Esophagus muscularis mucosa (tissue), 4 donors: ENCODE measurements at regions not wholly inside any gene's neighbourhood (a gene's known extent, or its start where the extent isn't known, plus 50 kb on each side); places are given as distances from the start of the nearest gene placed in this dataset.
"Not testable (repeated sequence)": the region's sequence is repeated elsewhere in the genome, so short reads cannot be mapped to it uniquely, and the experiment has no call there.

Source experiments
- DNase-seq: peaks from one replicate; pipeline ENCODE4 v3.0.0-alpha.2; 2017; ENCODE audit errors: extremely low spot score
- H3K27ac ChIP-seq, 4 donors: fragments of 200-600 bp; sonication (generic); replicated peaks in 1 of 4; 1 replicate in 3 of 4; 2 replicates in 1 of 4; pipeline ENCODE4 v1.5.1; 2016 to 2019; ENCODE audit warnings: mild to moderate bottlenecking in 1 of 4
- H3K27me3 ChIP-seq, 4 donors: fragments of 200-600 bp; sonication (generic); one replicate each; pipeline versions ENCODE4 v1.5.1 to v1.6.0; 2016 to 2019
- H3K36me3 ChIP-seq, 4 donors: fragments of 200-600 bp; sonication (generic); one replicate each; pipeline ENCODE4 v1.5.1; 2016 to 2019
- H3K4me1 ChIP-seq, 4 donors: fragments of 200-600 bp; sonication (generic); one replicate each; pipeline ENCODE4 v1.5.1; 2016 to 2019
- H3K4me3 ChIP-seq, 4 donors: fragments of 200-600 bp; sonication (generic); 1 replicate in 2 of 4; 2 replicates in 2 of 4; pipeline ENCODE4 v1.5.1; 2016 to 2019; ENCODE audit warnings: mild to moderate bottlenecking in 4 of 4, moderate library complexity in 1 of 4
- H3K9me3 ChIP-seq, 4 donors: fragments of 200-600 bp; sonication (generic); 1 replicate in 3 of 4; 2 replicates in 1 of 4; pipeline ENCODE4 v1.5.1; 2016 to 2019
- EP300 ChIP-seq: sonication (generic); formaldehyde crosslinking; IDR thresholded peaks from one replicate; pipeline ENCODE4 v1.6.1; 2017; ENCODE audit warnings: antibody characterized with exemption
- POLR2A ChIP-seq: fragments of 450-650 bp; IDR thresholded peaks from one replicate; pipeline ENCODE4 v1.6.1; 2017; ENCODE audit warnings: antibody characterized with exemption, moderate library complexity, mild to moderate bottlenecking, low read depth
- POLR2AphosphoS5 ChIP-seq, 2 donors: sonication (generic); formaldehyde crosslinking; IDR thresholded peaks; one replicate each; pipeline ENCODE4 v1.6.1; 2017; ENCODE audit warnings: antibody characterized with exemption in 2 of 2
- WGBS: methylation state at CpG from one replicate; pipeline ENCODE4 v1.1.5; 2018; 5-methylcytosine and 5-hydroxymethylcytosine counted together
- intact Hi-C: fragments of 100-400 bp; cut with DNase I; formaldehyde crosslinking; loops from one replicate; pipeline ENCODE4 v1.15.1; 2023
- TF ChIP-seq, protein P1 (sequence below), 3 experiments: fragments of 200-600 bp in 2 of 3; fragments of 450-650 bp in 1 of 3; sonication (generic) in 2 of 3; IDR thresholded peaks; one replicate each; pipeline ENCODE4 v1.5.1; 2017 to 2019; ENCODE audit warnings: antibody characterized with exemption in 3 of 3, mild to moderate bottlenecking in 2 of 3, moderate library complexity in 1 of 3

DNA sequence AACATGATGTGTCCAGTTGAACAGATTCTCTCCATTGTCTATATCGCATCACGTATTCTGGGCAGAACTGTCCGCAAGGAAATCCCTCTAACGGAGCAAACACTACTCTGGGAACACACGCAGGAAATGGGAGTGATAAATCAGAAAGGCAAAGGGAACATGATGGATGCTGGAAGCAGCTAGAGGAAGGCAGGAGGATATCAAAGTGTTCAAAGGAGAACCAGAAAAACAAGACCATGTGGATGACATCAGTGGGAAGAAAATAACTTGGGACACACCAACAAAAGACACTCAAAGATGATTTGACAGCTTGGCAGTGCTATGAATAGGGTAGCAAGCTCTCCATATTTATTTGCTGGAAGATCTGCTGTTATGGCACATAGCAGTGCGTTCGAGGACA is 142.9 kb downstream of the PLK2 start:
- Histone ChIP-seq H3K4me3 (no peak overlapping the region), H3K4me1 (no peaks in the 10 kb centered on the region), H3K27me3 (no peaks in the 10 kb centered on the region), H3K27ac (no peak overlapping the region), H3K9me3 (no peaks in the 10 kb centered on the region), H3K36me3 (no peaks in the 10 kb centered on the region)
- DNase-seq, result no peak
- WGBS, result 82% methylated on average over 7 of the region's 7 CpGs
- TF ChIP-seq EP300, result no peak
- TF ChIP-seq, protein P1, sequence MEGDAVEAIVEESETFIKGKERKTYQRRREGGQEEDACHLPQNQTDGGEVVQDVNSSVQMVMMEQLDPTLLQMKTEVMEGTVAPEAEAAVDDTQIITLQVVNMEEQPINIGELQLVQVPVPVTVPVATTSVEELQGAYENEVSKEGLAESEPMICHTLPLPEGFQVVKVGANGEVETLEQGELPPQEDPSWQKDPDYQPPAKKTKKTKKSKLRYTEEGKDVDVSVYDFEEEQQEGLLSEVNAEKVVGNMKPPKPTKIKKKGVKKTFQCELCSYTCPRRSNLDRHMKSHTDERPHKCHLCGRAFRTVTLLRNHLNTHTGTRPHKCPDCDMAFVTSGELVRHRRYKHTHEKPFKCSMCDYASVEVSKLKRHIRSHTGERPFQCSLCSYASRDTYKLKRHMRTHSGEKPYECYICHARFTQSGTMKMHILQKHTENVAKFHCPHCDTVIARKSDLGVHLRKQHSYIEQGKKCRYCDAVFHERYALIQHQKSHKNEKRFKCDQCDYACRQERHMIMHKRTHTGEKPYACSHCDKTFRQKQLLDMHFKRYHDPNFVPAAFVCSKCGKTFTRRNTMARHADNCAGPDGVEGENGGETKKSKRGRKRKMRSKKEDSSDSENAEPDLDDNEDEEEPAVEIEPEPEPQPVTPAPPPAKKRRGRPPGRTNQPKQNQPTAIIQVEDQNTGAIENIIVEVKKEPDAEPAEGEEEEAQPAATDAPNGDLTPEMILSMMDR (IDR thresholded peaks at IDR 0.05), result no peak
- no peak for TF ChIP-seq POLR2A
- TF ChIP-seq POLR2AphosphoS5 (IDR thresholded peaks at IDR 0.05), result no peak
- intact Hi-C loops, result no loop called here

GRCh38 chr5:58315794-58316193 is 144.1 kb downstream of the PLK2 start:
- intact Hi-C loops, result no loop called here
- Histone ChIP-seq H3K27ac (no peak overlapping the region), H3K9me3 (no peaks in the 10 kb centered on the region), H3K27me3 (no peaks in the 10 kb centered on the region), H3K36me3 (no peaks in the 10 kb centered on the region), H3K4me3 (no peak overlapping the region), H3K4me1 (no peaks in the 10 kb centered on the region)
- DNase-seq, result no peak
- TF ChIP-seq POLR2A, result no peak
- TF ChIP-seq, protein P1 (IDR thresholded peaks at IDR 0.05), result no peak
- no peak for TF ChIP-seq EP300
- no peak for TF ChIP-seq POLR2AphosphoS5 (IDR thresholded peaks at IDR 0.05)
- WGBS, result 94% methylated on average over 1 of the region's 1 CpG

GRCh38 chr5:58314356-58315210 is 145.3 kb downstream of the PLK2 start:
- Histone ChIP-seq H3K9me3 (no peaks in the 10 kb centered on the region), H3K4me3 (no peak overlapping the region), H3K27me3 (no peaks in the 10 kb centered on the region), H3K4me1 (no peaks in the 10 kb centered on the region), H3K36me3 (no peaks in the 10 kb centered on the region), H3K27ac (no peak overlapping the region)
- WGBS, result 48% methylated on average over 4 of the region's 4 CpGs
- no peak for DNase-seq
- intact Hi-C loops, result no loop called here
- TF ChIP-seq POLR2A, result no peak

DNA sequence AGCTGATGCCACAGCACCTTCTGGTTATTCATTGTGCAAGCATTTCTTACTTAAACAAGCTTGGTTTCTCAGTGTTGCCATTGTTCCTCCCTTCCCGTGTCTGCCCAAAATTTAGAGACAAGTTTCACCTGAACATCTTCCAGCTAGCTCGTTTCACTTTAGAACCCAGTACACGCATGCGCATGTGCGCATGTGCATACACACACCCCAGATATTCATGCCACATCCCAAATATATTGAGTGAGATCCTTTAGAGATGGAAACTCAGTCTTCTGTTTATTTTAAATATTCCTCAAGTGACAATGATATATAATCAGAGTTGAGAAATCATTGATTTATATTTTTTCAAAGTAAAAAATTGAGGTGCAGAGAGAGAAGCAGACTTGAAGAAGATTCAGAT is 147.6 kb downstream of the PLK2 start:
- no peak for DNase-seq
- H3K4me1 ChIP-seq, result no peaks in the 10 kb centered on the region
- no peak for TF ChIP-seq EP300
- H3K36me3 ChIP-seq, result no peaks in the 10 kb centered on the region
- H3K27me3 ChIP-seq, result no peaks in the 10 kb centered on the region
- 94% methylated on average over 5 of the region's 5 CpGs for WGBS
- no peak overlapping the region for H3K4me3 ChIP-seq
- no peaks in the 10 kb centered on the region for H3K9me3 ChIP-seq
- intact Hi-C loops, result no loop called here
- H3K27ac ChIP-seq, result no peak overlapping the region

DNA sequence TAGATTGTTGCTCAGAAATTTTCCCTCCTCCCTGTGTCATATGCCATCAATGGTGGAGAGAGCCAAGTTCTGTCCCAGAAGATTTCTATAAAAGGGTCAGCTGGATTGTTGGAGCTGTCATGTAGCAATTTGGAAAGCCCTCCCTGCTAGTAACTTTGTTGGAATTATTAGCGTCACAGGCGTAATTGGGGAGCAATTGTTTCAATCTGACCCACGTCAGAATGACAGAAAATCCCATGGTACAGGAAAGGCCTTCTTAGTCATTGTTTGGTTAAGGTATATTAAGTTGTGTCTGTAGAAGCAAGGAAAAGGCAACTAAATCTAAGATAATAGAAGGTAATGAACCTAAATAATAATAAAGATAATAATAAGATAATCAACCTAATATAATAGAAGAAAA is 148.4 kb downstream of the PLK2 start:
- intact Hi-C loops, result no loop called here
- H3K4me1 ChIP-seq, result no peaks in the 10 kb centered on the region
- H3K4me3 ChIP-seq, result no peak overlapping the region
- no peak overlapping the region for H3K27ac ChIP-seq
- WGBS, result 88% methylated on average over 3 of the region's 3 CpGs
- H3K36me3 ChIP-seq, result no peaks in the 10 kb centered on the region
- no peak for DNase-seq
- no peaks in the 10 kb centered on the region for H3K9me3 ChIP-seq
- no peaks in the 10 kb centered on the region for H3K27me3 ChIP-seq
- TF ChIP-seq POLR2A, result no peak
- TF ChIP-seq, protein P1 (IDR thresholded peaks at IDR 0.05), result no peak

- intact Hi-C loops, H3K4me1 ChIP-seq, H3K36me3 ChIP-seq, H3K9me3 ChIP-seq, DNase-seq, H3K27me3 ChIP-seq, H3K4me3 ChIP-seq, H3K27ac ChIP-seq: not testable (repeated sequence)
- 85% methylated on average over 2 of the region's 2 CpGs for WGBS
Observed at GRCh38 chr5:58308384-58308783, 151.5 kb downstream of the PLK2 start.
